Endothelial cell of hepatic sinusoid (primary cell): ENCODE measurements at regions not wholly inside any gene's neighbourhood (a gene's known extent, or its start where the extent isn't known, plus 50 kb on each side); places are given as distances from the start of the nearest gene placed in this dataset.
"Not testable (repeated sequence)": the region's sequence is repeated elsewhere in the genome, so short reads cannot be mapped to it uniquely, and the experiment has no call there.

Experiments
- in situ Hi-C: cut with HindIII; loops from 2 replicates; pipeline ENCODE4 v1.10.0; 2017; ENCODE audit warnings: low sequenced_read_pairs

DNA sequence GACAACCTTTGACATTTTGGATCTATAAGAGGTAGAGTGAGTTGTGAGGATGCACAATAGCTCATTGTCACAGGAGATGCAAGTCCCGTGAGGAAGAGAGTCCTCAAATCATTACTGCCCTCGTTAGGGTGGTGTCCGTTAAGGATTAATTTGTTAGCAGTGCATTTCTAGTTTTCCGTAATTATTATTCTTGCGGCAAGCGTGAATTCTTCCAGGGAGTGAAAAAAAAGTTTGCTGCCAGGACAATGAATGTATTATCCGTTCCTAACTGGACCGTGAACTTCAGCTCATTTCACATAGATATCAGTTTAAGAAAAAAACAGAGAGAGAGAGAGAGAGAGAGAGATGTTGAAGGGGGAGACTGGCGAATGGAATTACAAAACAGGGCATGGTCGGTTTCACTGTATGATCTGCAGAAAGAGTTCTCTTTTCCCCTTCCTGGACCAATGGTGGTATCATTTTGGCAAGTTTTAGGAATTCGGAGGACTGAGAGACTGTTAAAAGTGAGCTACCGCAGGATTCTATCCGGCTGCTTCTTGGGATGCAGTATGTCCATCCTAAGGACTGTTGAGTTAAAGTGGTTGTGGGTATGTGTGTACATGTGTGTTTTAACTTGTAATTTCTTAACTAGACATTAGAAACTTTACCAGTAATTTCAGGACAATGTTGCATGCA lies 216.0 kb upstream of the NFIA start:
- in situ Hi-C loops, result no loop called here

DNA sequence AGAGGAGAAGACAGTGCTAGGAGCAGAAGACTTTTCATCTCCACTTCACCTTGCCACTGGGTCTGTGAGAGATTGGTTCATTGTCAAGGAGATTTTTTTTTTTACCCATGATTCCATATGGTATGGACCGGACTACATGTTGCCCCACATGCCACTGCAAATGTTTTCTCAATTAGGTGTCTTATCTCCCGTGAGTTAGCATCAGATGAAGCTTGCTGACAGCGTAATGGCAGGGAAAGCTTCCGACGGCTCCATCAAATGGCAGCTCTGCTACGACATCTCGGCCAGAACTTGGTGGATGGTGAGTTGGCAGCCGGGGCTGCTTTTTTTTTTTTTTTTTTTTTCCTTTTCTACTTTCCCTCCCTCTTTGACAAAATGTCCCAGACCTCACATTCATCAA lies 217.2 kb upstream of the NFIA start:
- in situ Hi-C loops, result no loop called here

DNA sequence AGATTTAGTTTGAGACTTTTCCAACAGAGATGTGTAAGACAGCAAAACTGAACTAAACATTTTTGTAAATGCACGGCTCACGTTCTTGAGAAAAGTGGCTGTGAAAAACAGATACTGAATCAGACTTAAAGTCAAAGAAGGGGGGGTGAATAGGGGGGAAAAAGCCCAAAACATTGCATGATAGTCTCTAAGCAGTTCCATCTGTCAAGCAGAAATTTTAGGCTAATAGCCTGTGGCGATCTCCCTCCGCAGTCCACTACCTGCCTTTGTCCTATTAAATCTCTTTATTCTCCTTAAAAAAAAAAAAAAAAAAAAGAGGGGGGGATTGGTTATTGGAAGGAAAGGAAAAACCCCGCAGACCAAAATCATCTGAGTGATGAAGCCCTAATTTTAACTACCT lies 217.6 kb upstream of the NFIA start:
- in situ Hi-C loops, result no loop called here

- in situ Hi-C loops, result no loop called here
Measured at GRCh38 chr1:60863131-60863530, 219.2 kb upstream of the NFIA start.

DNA sequence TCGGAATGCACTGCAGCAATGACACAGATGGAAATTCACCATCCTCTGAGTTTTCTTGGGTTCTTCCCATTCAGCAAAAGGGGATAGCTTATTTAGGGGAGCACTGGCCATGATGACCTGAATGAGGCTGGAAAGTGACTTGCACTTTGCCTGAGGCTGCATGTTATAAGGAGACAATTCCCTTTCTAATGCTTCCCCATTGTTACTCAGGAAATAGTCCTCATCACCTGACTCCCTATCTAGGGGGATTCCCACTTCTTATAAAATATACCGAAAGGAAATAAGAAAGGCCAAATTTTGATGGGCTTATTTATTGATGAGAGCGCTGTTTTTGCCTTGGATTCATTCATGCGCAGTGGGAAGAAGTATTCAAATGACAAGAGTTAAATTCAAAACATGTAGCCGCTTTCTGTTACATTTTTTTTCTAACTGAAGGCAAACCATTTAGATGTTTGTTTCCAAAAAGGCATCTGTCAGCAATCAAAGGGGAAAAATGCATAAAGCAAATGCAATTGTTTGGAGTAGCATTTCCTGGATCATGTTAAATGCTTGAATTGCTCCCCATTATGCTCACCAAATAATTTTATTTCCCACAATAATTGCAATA lies 220.3 kb upstream of the NFIA start:
- in situ Hi-C loops, result no loop called here

GRCh38 chr1:60859111-60859510 lies 223.2 kb upstream of the NFIA start:
- in situ Hi-C loops, result no loop called here

DNA sequence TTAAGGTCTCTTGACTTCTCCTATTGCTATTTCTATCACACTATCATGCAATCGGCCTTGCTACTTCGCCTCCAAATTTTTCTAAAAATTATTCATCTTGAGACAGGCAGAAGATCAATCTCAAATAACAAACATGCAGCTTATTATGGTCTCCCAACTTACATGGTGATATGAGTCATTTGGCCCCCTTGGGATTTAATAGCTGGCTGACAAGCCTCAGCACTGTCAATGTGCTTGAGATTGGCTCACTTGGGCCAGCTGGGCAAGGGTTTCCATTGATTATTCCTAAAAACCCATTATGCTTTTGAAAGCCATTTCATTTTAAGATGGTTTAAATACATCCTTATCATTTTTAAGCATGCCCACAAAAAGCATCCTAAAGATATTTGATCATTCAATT lies 224.5 kb upstream of the NFIA start:
- in situ Hi-C loops, result no loop called here

DNA sequence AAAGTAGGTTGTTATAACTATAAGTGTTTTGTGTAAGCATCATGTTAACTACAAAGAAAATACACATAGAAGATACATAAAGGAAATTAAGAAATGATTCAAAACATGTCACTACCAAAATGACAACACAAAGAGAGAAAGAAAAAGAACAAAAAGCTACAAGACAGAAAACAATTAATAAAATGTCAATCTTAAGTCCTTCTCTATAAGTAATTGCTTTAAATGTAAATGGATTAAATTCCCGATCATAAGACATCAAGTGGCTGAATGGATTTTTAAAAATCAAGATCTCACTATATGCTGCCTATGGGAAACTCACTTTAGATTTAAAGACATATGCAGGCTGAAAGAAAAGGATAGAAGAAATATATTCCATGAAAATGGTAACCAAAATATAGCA lies 232.3 kb upstream of the NFIA start:
- in situ Hi-C loops, result no loop called here

DNA sequence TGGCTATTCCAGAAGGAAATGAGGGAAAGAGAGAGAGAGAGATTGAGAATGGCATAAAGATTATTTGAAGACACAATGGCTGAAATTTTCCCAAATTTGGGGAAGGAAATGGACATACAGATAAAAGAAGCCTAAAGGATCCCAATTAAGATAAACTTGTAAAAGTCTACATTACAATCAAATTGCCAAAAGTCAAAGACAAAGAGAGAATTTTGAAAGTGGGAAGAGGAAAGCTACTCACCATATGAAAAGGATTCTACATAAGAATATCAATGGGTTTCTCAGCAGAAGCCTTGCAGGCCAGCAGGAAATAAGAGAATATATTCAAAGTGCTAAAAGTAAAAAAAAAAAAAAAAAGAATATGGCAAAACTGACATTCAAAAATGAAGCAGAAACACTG lies 233.0 kb upstream of the NFIA start:
- in situ Hi-C loops, result no loop called here

DNA sequence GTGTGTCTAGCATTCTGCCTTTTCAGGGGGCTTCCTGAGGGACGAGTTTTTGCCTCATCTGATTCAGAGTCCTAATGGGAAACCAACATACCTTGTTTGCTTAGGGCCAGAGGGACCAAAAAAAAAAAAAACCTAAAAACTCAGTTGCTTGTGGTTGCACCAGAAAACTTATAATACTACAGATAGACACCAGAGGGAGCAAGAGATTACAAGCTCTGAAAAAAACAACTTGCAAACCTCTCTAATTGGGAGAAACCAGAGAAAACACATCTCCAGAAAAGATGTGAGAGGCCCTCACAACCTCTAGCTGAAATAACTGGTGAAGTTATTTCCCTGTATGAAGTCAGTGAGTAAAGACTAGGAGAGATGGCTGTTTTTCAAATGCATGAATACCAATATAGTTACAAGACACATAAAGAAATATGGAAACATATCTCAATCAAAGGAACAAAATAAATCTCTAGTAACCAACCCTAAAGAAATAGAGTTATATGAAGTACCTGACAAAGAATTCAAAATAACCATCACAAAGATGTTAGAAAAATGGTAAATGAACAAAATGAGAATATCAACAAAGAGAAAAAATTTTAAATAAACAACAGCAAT lies 233.7 kb upstream of the NFIA start:
- in situ Hi-C loops, result no loop called here

DNA sequence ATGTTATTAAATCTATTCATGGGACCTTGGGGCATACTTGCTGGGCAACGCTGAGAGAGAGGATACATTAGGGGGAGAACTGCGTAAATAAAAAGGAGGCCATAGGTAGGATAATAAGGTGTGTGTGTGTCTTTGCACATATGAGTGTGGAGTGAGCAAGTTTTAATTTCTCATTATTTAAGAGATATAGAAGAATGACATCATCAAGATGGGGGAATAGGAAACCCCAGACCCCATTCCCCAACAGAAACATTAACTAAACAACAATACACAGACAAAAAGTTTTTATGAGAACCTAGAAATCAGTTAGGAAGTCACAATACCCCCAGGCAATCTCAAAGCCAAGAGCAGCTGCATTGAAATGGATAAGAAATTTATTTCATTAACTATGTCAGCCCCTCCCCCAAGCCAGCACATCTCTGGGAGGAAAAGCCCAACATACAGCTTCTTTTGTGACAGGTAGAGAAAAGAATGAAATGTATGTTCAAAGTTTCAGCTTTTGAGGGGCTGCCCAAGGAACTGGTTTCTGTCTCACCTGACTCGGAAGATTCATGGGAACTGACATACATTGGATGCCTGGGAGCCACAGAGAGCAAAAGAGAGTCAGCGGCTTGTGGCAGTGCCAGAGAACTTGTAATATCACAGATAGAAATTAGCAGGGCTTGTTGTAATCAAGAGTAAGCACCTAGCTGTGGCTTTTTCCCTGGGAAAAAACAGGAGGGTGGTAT lies 234.3 kb upstream of the NFIA start:
- in situ Hi-C loops, result no loop called here

DNA sequence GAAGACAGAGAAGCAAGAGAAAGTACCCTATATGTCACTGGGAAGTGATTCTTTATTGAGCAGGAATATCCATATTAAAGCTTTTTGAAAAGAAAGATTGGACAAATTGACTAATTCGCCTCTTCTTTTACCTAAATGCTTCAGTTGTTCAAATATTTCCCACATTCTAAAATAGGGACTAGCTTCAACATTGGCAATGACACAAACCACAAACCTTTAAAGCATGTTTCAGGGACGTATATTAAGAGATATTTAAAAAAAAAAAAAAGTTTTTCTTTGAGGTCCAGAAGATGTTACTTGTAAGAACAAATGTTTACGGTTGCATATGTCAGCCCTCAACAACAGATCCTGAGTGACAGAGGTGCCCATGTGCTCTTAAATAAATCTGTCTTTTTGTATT lies 235.0 kb upstream of the NFIA start:
- in situ Hi-C loops, result no loop called here

DNA sequence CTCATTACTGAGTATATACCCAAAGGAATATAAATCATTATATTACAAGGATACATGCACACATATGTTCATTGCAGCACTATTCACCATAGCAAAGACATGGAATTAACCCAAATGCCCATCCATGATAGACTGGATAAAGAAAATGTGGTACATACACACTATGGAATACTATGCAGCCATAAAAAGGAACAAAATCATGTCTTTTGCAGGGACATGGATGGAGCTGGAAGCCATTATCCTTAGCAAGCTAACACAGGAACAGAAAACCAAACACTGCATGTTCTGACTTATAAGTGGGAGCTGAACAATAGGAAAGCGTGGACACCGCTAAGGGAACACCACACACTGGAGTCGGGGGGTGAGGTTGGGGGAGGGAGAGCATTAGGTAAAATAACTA lies 236.7 kb upstream of the NFIA start:
- in situ Hi-C loops, result not testable (repeated sequence)

GRCh38 chr1:60842304-60842703 lies 240.1 kb upstream of the NFIA start:
- in situ Hi-C loops, result no loop called here

DNA sequence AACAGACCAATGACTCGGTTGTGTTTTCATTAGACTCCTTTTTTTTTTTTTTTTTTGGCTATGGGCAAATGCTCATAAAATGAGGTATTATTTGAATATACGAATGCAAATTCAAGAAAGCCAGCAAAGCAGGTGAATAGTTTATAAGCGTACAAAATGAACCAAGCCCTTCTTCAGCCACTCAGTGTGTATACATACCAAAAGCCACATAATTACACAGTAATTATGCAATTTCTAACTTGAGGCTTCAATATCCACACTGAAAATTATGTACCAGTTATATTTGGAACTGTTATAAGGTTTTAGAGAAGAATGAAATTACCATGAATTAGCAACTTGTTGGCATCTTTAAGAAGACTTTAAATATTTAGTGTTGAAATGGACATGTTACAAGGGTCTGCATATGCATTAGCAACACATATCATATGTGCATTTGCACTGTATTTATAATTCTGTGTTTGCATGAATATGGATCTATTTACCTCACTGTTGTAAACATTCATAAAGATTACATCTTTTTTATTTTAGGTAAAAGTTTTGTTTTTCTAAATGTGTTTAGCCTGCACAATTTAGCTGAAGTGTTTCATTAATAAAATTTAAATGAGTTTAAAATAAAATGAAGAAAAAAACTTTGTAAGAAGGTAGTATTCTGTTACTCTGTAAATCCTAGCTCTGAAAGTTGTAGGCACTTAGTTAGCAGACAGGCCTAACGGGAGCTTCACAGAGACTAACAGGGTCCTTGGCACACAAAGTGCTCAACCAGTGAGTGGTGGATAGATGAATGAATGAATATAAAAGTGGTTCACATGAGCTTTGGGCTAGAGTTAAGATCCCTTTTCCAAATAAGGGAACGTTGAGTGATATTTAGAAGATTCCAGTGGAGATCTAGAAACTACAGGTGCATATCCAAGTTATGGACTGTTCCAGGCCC lies 241.0 kb upstream of the NFIA start:
- in situ Hi-C loops, result no loop called here

DNA sequence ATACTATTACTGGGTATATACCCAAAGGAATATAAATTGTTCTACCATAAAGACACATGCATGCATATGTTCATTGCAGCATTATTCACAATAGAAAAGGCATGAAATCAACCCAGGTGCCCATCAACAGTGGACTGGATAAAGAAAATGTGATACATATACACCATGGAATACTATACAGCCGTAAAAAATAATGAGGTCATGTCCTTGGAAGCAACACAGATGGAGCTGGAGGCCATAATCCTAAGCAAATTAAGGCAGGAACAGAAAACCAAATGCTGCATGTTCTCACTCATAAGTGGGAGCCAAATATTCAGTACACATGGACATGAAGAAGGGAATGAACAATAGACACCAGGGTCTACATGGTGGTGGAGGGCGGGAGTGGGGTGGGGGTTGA lies 241.9 kb upstream of the NFIA start:
- in situ Hi-C loops, result not testable (repeated sequence)

GRCh38 chr1:60835649-60836048 lies 246.7 kb upstream of the NFIA start:
- in situ Hi-C loops, result no loop called here

DNA sequence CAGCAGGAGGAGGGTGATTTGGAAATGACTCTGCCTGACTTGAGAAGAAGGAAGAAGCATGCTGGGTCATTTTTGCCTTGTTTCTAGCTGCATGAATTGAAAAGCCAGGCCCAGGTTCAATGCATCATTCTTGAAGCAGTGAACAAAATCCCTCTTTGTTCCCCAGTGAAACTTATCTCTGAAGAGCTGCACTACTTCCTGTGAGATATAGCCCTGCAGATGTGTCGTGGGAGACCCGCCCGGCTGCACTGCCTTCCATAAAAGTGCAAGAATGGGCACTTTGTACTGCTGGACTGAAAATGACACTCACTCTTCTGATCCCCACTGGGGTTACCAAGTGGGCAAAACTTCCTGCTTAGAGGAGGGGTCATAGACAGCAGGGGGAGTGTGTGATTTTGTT lies 249.2 kb upstream of the NFIA start:
- in situ Hi-C loops, result no loop called here

- in situ Hi-C loops, result no loop called here
Measured at GRCh38 chr1:60832367-60832766, 250.0 kb upstream of the NFIA start.

DNA sequence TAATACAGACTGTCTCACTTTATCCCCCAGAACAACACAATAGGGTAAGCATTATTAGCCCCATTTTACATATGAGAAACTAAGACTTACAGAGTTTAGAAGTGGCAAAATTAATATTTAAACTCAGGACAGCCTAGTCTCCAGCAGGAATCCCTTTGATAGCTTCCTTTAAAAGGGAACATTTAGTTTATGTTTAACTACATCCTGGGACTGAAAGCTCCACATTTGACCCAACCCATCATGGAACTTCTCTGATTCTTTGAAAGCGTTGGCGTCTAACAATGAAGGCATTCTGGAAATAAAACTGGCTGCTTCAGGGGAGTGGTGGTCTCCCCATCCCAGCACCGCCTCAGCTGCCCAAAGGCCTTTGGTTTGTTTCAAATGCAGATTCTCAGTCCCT lies 250.6 kb upstream of the NFIA start:
- in situ Hi-C loops, result no loop called here

- in situ Hi-C loops, result no loop called here
Measured at GRCh38 chr1:60828944-60829343, 253.4 kb upstream of the NFIA start.
